Gastroesophageal sphincter (tissue), 3 donors: ENCODE measurements at regions not wholly inside any gene's neighbourhood (a gene's known extent, or its start where the extent isn't known, plus 50 kb on each side); places are given as distances from the start of the nearest gene placed in this dataset.

ENCODE experiments used
- EP300 ChIP-seq: sonication (generic); formaldehyde crosslinking; IDR thresholded peaks from one replicate; pipeline ENCODE4 v1.6.1; 2017; ENCODE audit warnings: antibody characterized with exemption, mild to moderate bottlenecking
- POLR2A ChIP-seq, 2 donors: fragments of 450-650 bp; IDR thresholded peaks; one replicate each; pipeline ENCODE4 v1.6.1; 2017; ENCODE audit warnings: antibody characterized with exemption in 2 of 2, mild to moderate bottlenecking in 2 of 2, moderate library complexity in 1 of 2
- POLR2AphosphoS5 ChIP-seq: sonication (generic); formaldehyde crosslinking; IDR thresholded peaks from one replicate; pipeline ENCODE4 v1.6.1; 2017; ENCODE audit warnings: antibody characterized with exemption
- TF ChIP-seq, protein P1 (sequence below), 4 experiments: fragments of 200-600 bp in 2 of 4; fragments of 450-650 bp in 2 of 4; sonication (generic) in 1 of 4; IDR thresholded peaks; one replicate each; pipeline ENCODE4 v1.5.1; 2017 to 2019; ENCODE audit warnings: antibody characterized with exemption in 4 of 4, mild to moderate bottlenecking in 2 of 4, moderate library complexity in 2 of 4

DNA sequence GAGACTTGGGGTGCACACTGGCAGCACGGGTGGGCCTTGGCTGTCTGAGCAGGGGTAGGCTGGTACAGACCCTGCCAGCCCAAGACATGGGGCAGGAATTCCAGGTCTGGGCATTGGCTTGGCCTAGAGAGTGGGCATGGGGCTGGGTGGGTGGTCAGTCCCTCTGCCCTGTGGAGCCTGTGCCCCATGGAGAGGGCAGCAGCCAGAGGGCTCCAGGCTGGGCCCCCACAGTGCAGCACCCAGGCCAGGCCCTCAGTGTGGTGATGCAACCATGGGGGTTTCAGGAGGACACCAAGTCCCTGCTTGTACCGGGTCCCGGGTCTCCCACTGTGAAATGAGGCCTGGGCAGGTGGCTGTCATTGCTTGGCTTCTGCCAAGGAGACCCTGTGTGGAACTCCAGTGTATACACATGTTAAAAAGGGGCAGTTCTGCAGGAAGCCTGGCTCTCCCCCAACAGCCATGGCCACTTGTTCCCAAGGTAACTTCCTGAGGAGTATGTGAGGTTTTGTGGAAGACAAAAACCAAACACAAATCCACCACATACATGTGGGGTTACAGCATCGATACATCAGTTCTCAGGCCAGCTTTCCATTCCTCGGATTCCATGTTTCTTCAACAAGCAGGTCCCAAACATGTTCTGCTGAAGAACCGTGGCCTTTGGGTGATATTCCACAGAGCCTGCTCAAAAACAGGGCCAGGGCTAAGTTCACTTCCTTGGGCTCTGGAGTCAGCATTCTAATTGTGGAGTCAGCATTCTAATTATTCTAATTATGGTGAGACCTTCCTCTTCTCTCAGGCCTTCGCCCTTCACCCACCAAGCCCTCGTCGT lies 77.3 kb downstream of the DACT2 start:
- TF ChIP-seq, protein P1, sequence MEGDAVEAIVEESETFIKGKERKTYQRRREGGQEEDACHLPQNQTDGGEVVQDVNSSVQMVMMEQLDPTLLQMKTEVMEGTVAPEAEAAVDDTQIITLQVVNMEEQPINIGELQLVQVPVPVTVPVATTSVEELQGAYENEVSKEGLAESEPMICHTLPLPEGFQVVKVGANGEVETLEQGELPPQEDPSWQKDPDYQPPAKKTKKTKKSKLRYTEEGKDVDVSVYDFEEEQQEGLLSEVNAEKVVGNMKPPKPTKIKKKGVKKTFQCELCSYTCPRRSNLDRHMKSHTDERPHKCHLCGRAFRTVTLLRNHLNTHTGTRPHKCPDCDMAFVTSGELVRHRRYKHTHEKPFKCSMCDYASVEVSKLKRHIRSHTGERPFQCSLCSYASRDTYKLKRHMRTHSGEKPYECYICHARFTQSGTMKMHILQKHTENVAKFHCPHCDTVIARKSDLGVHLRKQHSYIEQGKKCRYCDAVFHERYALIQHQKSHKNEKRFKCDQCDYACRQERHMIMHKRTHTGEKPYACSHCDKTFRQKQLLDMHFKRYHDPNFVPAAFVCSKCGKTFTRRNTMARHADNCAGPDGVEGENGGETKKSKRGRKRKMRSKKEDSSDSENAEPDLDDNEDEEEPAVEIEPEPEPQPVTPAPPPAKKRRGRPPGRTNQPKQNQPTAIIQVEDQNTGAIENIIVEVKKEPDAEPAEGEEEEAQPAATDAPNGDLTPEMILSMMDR (IDR thresholded peaks at IDR 0.05) = no peak
- no peak for TF ChIP-seq POLR2A (IDR thresholded peaks at IDR 0.05)
- no peak for TF ChIP-seq POLR2AphosphoS5
- no peak for TF ChIP-seq EP300
